ENCODE measurements at regions not wholly inside any gene's neighbourhood (a gene's known extent, or its start where the extent isn't known, plus 50 kb on each side); places are given as distances from the start of the nearest gene placed in this dataset.

DNA sequence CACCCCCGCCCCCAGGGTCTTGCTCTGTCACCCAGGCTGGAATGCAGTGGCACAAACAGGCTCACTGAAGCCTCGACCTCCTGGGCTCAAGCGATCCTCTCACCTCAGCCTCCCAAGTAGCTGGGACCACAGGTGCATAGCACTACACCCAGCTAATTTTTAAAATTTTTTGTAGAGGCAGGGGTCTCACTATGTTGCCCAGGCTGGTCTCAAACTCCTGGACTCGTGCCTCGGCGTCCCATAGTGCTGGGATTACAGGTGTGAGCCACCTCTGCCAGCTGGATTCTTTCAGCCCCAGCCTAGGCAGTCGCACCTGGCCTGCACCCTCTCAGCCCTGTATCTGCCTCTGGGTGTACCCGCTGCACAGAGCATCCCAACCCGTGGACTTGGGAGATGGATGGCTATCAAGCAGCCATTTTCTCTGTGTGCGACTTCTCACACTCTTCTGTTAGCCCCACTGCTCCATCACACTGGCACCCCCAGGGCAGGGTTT lies 166.4 kb upstream of the HAAO start:
- H3K27ac ChIP-seq (ENCODE audit: low read depth in 1 of 2, low read length in 2 of 2) = peak overlapping the region; percentile 71 to 75
- TF ChIP-seq, protein P1, sequence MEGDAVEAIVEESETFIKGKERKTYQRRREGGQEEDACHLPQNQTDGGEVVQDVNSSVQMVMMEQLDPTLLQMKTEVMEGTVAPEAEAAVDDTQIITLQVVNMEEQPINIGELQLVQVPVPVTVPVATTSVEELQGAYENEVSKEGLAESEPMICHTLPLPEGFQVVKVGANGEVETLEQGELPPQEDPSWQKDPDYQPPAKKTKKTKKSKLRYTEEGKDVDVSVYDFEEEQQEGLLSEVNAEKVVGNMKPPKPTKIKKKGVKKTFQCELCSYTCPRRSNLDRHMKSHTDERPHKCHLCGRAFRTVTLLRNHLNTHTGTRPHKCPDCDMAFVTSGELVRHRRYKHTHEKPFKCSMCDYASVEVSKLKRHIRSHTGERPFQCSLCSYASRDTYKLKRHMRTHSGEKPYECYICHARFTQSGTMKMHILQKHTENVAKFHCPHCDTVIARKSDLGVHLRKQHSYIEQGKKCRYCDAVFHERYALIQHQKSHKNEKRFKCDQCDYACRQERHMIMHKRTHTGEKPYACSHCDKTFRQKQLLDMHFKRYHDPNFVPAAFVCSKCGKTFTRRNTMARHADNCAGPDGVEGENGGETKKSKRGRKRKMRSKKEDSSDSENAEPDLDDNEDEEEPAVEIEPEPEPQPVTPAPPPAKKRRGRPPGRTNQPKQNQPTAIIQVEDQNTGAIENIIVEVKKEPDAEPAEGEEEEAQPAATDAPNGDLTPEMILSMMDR (IDR thresholded peaks at IDR 0.05; ENCODE audit: low read depth, low read length, missing input control) = no peak
- WGBS = 86% methylated on average over 10 of the region's 10 CpGs
- no peak overlapping the region for H3K4me3 ChIP-seq (ENCODE audit: low read depth in 1 of 3, low read length in 3 of 3)
- peaks cover 38 to 69% (median 56%) of the 10 kb centered on the region in 4 donors for H3K4me1 ChIP-seq (ENCODE audit: control insufficient read depth in 4 of 4, insufficient read depth in 4 of 4, low read length in 3 of 4)
- H3K9ac ChIP-seq (ENCODE audit: low read depth in 1 of 2, low read length in 2 of 2) = no peak overlapping the region
- H3K27me3 ChIP-seq (ENCODE audit: control insufficient read depth in 4 of 4, insufficient read depth in 4 of 4, low read length in 3 of 4) = no peaks in the 10 kb centered on the region
- no peaks in the 10 kb centered on the region for H3K36me3 ChIP-seq (ENCODE audit: control insufficient read depth in 4 of 4, insufficient read depth in 3 of 4, low read depth in 1 of 4, low read length in 3 of 4)
- H3K9me3 ChIP-seq (ENCODE audit: control insufficient read depth in 4 of 4, low read length in 3 of 4) = no peaks in the 10 kb centered on the region
- no peak for DNase-seq (ENCODE audit: low spot score)

DNA sequence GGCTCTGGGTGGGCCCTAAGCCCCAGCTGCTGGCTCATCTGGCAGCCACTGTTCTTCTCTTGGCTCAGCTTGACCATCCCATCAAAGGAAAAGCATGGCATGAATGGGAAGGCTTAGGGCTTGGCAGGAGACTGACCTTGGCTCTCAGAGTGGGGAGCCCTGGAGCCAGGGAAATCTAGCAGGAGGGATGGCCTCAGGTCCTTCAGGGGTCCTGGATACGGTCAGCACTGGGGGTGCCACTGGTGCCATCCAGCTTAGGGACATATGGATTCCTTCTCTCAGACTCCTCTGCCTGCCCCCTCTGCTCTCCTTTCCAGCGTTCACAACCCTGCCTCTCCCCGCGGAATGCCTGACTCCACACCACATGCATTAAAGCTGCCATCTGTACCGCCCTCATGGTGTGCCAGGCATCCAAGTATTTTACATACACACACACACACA lies 165.5 kb upstream of the HAAO start:
- Histone ChIP-seq H3K27ac (ENCODE audit: low read depth in 1 of 2, low read length in 2 of 2) (peak overlapping the region; percentile 71 to 75), H3K27me3 (ENCODE audit: control insufficient read depth in 4 of 4, insufficient read depth in 4 of 4, low read length in 3 of 4) (no peaks in the 10 kb centered on the region), H3K4me1 (ENCODE audit: control insufficient read depth in 4 of 4, insufficient read depth in 4 of 4, low read length in 3 of 4) (peaks cover 38 to 68% (median 57%) of the 10 kb centered on the region in 4 donors), H3K36me3 (ENCODE audit: control insufficient read depth in 4 of 4, insufficient read depth in 3 of 4, low read depth in 1 of 4, low read length in 3 of 4) (no peaks in the 10 kb centered on the region), H3K4me3 (ENCODE audit: low read depth in 1 of 3, low read length in 3 of 3) (no peak overlapping the region), H3K9ac (ENCODE audit: low read depth in 1 of 2, low read length in 2 of 2) (no peak overlapping the region), H3K9me3 (ENCODE audit: control insufficient read depth in 4 of 4, low read length in 3 of 4) (no peaks in the 10 kb centered on the region)
- no peak for DNase-seq (ENCODE audit: low spot score)
- 96% methylated on average over 5 of the region's 5 CpGs for WGBS
- TF ChIP-seq HNF4G (IDR thresholded peaks at IDR 0.05) = no peak
- no peak for TF ChIP-seq JUND (IDR thresholded peaks at IDR 0.05)
- no peak for TF ChIP-seq TAF1 (conservative IDR thresholded peaks at IDR 0.05)
- TF ChIP-seq, protein P2, sequence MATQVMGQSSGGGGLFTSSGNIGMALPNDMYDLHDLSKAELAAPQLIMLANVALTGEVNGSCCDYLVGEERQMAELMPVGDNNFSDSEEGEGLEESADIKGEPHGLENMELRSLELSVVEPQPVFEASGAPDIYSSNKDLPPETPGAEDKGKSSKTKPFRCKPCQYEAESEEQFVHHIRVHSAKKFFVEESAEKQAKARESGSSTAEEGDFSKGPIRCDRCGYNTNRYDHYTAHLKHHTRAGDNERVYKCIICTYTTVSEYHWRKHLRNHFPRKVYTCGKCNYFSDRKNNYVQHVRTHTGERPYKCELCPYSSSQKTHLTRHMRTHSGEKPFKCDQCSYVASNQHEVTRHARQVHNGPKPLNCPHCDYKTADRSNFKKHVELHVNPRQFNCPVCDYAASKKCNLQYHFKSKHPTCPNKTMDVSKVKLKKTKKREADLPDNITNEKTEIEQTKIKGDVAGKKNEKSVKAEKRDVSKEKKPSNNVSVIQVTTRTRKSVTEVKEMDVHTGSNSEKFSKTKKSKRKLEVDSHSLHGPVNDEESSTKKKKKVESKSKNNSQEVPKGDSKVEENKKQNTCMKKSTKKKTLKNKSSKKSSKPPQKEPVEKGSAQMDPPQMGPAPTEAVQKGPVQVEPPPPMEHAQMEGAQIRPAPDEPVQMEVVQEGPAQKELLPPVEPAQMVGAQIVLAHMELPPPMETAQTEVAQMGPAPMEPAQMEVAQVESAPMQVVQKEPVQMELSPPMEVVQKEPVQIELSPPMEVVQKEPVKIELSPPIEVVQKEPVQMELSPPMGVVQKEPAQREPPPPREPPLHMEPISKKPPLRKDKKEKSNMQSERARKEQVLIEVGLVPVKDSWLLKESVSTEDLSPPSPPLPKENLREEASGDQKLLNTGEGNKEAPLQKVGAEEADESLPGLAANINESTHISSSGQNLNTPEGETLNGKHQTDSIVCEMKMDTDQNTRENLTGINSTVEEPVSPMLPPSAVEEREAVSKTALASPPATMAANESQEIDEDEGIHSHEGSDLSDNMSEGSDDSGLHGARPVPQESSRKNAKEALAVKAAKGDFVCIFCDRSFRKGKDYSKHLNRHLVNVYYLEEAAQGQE (IDR thresholded peaks at IDR 0.05) = no peak
- TF ChIP-seq HNF4A (conservative IDR thresholded peaks at IDR 0.05) = no peak
- TF ChIP-seq, protein P1 (IDR thresholded peaks at IDR 0.05; ENCODE audit: low read depth, low read length, missing input control) = no peak
- TF ChIP-seq, protein P3, sequence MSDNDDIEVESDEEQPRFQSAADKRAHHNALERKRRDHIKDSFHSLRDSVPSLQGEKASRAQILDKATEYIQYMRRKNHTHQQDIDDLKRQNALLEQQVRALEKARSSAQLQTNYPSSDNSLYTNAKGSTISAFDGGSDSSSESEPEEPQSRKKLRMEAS (IDR thresholded peaks at IDR 0.05) = no peak
- no peak for TF ChIP-seq GABPA (IDR thresholded peaks at IDR 0.05 in 1 of 2, conservative IDR thresholded peaks at IDR 0.05 in 1 of 2)
- TF ChIP-seq, protein P4, sequence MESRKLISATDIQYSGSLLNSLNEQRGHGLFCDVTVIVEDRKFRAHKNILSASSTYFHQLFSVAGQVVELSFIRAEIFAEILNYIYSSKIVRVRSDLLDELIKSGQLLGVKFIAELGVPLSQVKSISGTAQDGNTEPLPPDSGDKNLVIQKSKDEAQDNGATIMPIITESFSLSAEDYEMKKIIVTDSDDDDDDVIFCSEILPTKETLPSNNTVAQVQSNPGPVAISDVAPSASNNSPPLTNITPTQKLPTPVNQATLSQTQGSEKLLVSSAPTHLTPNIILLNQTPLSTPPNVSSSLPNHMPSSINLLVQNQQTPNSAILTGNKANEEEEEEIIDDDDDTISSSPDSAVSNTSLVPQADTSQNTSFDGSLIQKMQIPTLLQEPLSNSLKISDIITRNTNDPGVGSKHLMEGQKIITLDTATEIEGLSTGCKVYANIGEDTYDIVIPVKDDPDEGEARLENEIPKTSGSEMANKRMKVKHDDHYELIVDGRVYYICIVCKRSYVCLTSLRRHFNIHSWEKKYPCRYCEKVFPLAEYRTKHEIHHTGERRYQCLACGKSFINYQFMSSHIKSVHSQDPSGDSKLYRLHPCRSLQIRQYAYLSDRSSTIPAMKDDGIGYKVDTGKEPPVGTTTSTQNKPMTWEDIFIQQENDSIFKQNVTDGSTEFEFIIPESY (IDR thresholded peaks at IDR 0.05) = no peak

Measured in liver (tissue), 8 donors.